ENCODE measurements at regions not wholly inside any gene's neighbourhood (a gene's known extent, or its start where the extent isn't known, plus 50 kb on each side); places are given as distances from the start of the nearest gene placed in this dataset.

DNA sequence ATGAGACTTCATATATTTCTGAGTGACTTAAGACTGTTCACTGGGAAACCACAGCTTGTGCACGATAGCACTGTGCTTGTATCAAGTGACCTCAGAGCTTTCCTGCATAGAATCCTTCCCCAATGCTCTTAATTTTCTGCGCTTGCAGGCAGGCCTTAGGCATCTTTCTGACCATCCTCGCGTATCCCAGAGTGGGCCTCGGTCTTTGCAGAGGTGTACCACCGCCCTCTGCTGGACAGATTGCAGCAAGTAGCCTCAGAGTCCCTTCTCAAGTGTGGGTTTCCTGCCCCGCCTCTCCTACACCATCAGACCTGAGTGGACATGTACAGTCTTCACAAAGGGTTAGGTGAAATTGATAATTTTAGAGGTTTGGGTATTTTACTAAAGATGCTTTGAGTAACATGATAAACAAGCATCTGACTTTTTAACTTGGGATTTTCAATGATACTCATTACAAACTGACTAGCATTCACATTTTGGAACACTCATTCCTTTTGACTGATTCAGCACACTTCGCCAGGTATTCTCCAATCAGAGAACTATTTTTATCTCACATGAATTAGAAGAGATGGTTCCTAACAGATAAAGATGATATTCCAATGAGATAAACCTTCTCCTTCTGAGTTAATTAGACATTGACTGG lies 246.5 kb upstream of the USP25 start:
- DNase-seq (ENCODE audit: low spot score): peak; percentile 80

DNA sequence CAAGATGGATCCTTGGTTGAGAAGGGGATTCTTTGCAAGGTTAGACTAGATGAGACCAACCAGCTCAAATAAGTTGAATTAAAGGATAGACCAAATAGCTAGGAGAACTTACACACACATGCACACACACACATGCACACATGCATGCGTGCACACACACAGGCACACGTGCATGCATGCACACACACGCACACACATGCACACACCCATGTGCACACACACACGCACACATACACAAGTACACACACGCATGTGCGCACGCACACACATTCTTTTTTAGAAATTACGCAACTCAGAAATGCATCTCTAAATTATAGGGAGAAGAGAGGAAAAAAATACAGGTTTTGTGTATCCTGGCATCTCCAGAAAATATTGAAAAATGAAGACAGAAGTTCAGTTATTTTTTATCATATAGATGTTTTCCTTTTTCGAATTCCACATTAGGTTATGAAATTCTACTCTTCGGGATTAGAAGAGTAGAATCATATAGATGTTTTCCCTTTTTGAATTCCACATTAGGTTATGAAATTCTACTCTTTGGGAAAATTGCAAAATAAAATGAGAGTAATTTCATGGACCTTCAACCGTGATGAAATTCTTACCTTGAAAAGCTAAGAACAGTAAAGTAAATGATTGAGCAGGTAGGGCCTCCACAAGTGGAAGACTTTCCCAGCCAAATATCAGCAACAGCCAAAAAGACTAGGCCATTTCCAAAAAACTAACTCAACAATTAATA lies 243.2 kb upstream of the USP25 start:
- no peak for DNase-seq (ENCODE audit: low spot score)

DNA sequence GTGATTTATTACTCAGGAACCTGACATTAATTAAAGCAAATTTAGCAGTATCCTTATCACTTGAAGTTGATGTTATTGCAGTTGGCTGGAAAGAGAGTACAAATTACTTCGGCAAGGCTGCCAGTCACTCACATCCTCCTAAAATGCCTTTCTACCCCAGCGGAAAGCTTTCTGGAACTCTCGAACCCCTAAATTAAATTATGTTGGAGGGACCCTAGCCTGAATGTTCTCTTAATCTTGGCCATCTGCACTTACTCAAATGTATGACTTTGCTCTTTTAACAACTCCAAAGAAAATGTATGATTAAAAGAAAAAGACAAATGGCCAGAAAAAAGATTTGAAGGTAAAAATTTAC lies 242.6 kb upstream of the USP25 start:
- no peak for DNase-seq (ENCODE audit: low spot score)

DNA sequence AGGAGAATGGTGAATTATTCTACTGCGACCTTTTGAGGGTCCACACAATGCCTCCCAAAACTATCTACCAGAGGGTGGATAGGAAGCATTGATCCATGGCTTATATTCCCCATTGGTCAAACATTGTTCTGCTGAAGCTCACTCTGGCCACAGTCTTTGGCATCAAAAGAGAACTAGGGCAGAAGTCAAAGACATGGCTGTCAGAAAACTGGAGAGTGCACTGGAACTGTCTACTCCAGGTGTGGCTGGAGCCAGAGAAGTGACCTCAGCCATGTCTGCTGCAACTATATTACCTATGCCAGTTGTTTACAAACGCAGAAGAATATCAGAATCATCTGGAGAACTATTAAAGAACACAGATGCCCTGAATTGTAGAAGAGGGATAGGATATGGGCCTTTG lies 238.7 kb upstream of the USP25 start:
- DNase-seq (ENCODE audit: low spot score): no peak

DNA sequence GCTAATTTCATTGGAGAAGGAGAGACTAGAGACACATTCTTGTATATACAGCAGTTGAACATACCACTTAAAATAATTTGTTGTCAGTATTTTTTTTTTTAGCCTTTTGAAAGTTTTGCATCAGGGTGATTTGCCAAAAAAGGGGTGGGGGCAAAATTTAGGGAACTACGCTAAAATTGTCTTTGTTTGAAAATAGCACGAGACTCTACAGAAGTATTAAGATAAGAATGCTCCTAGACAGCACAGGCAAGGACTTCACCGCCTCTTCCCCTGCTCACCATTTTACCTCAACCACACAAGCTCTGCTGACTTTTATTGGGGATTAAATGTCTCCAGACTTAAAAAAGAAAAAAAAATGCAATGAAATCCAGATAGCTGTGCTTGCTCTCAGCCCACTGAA lies 236.1 kb upstream of the USP25 start:
- no peak for DNase-seq (ENCODE audit: low spot score)

DNA sequence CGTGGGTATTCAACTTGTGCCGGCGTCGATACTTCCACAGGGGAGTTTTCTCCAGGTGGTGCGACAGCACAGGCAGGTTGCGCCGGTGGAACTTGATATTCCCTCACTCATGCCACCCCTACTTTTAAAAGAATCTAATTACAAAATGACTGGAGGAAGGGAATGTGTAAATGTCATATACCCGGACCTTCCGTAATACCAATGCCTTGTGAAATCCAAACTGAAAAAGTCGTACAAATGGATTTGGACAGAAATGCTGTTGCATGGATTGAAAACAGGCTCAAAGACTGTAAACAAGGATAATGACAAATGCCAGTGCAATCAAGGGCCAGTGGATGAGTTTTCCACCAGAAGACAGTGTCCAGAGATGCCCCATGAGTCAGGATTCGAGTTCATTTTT lies 235.3 kb upstream of the USP25 start:
- DNase-seq (ENCODE audit: low spot score): no peak

DNA sequence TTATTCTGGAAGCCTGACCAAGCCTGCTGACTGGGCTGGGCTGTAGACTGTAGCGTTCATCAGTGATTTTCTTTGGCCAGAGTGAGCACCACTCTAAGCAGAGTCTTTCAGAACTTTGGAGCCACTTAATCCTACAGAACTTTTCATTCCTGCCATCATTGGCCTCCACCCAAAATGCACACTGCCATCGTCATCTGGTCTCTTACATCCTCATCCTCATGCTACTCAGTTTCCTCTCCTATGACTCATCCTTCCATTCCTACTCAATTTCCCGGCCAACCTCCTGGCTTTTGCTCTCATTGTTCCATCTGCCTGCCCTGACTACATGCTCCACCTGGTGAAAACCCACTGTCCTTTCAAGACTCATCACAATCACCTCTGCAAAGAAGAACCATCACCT lies 233.8 kb upstream of the USP25 start:
- no peak for DNase-seq (ENCODE audit: low spot score)

DNA sequence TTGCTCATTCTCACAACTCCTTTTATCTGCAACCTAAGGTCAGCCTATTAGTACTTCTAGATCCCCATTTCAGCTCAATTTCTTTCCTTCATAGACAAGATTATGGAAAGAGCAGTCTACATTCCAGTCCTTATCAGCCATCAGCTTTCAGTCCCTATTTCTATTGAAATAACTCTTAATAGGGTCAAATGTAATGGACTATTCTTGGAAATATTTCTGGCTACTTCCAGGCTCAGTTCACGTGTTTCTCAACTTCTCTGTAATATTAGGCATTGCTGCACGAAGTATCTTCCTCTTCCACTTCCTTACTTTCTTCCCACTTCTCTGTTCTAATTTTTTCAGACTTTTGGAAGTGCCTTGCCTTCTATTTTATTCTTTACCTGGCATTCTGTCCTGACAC lies 232.9 kb upstream of the USP25 start:
- DNase-seq (ENCODE audit: low spot score): no peak

DNA sequence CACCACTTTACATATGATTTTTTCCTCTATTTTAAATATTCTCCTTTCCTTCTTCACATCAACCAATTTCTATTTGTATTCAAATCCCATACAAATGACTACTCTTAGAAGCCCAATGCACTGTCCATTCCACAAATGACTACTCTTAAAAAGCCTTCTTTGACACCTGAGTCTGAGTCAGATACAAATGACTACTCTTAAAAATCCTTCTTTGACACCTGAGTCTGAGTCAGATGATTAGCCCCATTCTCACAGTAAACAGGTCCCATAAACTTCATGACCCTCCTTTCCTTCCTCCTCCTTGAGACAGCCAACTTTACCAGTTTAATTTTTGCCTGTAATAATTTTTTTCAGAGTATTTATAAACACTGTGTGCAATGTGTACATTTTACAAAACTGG lies 231.3 kb upstream of the USP25 start:
- no peak for DNase-seq (ENCODE audit: low spot score)

DNA sequence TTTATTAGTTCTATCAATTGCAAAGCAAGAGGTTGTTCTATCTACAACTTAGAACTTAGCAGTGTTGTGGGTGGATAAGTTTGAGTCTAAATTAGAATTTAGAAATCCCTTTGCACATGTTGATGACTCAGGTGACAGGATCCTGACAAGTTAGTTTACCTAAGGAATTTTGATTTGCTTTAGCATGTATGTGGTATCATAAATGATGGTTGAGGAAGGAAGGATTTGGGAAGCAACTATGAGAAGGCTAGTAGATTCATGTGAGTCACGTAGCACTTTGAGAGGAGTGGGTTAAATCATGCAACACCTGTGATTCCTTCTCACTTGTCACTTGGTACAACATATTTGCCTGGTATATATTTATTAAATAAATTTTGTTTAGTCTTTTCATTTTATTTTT lies 223.7 kb upstream of the USP25 start:
- DNase-seq (ENCODE audit: low spot score): no peak

DNA sequence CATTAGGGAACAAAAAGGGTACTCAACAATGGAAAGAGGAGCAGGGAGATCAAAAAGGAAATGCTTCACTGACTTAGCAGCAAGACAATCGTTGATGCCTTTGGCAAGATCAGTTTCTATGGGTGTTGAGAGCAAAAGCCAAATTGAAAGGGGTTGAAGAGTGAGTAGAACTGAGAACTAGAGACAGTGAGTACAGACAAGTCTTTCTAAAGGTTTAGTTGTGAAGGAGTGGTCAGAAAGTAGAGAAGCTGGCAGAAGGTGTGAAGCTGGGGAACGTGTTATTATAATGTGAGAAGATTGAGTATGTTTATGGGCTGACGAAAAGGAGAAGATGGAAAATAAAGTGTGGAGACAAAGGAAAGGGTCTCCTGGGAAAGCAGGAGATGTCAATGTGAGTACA lies 221.2 kb upstream of the USP25 start:
- no peak for DNase-seq (ENCODE audit: low spot score)

DNA sequence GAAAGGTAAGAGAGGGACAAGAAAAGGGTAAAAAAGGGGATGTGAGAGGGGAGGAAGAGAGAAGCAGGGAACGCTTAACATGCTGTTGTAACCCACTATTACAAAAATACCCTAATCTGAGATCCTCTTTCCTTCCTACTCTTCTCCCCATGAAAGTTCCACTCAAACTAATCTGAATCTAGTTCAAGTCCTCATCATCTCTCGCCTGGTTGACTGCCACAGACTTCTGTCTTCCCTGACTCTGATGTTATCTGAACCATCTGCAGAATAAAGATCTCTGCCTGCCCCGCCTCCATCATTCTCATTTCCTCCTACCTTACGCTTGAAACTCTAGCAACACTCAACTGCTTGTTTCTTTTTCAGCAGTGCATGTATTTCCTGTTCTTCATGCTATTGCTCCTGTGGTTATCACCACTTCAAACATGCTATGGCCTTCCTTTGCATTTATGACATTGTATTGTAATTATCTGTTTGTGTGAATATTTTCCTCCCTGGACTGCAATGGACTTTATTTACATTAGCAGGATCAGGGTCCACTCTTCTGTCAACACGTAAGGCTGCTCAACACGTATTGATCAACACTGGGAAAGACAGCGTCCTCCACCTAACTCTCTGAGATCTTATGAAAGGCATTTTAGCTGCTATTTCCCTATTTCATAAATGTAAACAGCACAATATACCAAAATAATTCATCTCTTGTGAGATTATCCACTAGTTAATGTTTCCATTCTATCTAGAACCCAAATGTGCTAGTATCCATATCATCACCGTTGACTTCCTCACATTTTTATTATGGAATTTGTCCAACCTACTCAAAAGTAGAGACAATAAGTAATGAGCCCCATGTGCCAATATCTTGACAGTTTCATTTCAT lies 215.5 kb upstream of the USP25 start:
- peak; percentile 48 for DNase-seq (ENCODE audit: low spot score)

DNA sequence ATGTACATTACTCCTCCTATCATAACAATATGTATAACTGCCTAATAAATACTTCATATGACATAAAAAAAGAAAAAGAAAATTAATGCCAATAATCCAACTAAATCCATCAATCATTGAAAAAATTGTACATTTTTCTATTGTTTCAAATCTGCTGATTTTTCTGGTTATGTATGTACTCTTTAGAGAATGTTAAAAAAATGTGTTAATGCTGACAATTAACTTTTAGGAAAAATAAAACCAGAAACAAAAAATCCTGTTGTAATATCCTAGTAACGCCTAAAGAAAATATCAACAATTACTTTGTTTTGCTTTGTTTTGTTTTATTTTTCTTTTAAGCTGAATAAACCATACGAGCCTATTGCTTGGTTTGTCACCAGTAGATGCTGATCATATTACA lies 213.9 kb upstream of the USP25 start:
- no peak for DNase-seq (ENCODE audit: low spot score)

DNA sequence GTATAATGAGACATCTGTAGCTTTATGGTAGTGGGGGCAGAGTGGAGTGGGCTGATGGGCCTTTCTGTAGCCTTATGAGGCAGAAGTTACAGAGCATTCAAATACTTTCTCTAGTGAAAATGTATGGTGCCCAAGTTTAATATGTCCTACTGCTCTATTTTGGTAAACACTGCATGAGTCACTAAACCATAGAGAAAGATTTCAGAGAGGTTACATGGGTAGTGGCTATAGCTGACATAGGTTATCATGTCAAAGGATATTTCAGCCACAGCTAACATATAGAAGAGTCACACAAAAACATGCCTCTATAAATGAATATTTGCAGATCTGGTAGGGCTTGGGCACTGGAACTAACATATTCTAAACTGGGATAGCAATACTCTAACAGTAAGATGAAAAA lies 212.4 kb upstream of the USP25 start:
- DNase-seq (ENCODE audit: low spot score): no peak

DNA sequence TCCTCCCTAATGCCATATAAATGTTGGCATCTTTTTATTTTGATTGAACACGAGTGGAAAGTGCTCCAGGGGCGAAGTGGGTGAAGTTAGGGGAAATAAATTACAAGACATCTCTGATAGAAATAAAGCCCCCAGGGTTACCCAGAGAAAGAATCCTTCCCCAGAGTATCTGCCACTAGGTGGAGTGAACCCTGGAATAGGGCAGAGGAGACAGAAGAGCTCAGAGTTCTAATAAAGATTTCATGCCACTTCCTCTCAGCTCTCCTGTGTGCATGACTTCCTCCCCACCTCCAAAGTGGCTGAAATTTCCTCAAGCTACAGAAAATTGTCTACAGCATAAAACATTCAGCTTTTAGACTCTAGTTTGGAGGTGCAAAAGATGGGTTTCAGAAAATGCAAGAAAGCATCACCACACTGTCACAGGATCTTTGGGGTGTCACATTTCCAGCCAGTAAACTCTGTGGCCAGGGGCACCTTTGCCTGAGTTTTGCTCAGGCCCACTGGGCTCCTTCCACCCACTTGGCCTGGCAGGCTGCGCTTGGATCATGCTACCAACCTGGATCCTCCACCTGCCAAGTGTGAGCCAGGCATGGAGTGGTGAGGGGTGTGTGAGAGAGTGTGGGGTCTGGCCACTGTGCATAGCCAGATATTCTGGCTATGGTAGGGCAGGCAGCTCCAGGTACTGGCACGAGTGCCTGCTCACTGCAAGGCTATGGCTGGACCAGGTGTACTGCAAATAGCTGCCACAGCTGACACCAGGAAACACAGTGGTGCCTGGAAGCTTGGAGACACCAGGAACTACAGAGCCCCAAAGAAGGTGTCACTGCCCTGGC lies 208.8 kb upstream of the USP25 start:
- DNase-seq (ENCODE audit: low spot score): no peak

DNA sequence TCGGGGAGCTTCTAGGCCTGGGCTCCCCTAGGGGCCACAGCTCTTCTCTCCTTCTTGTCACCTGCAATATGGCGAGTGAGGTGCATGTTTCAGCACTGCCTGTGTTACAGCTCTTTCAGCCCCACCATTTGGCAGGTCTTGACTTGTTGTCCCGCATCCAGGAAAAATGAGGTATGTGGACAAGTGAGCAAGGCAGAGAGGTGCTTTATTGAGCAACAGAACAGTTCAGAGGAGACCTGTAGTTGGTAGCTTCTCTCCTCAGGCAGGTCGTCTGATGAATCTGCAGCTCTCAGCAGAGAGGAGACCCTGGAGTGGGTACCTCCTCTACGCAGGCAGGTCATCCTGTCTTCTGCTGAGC lies 208.2 kb upstream of the USP25 start:
- no peak for DNase-seq (ENCODE audit: low spot score)

DNA sequence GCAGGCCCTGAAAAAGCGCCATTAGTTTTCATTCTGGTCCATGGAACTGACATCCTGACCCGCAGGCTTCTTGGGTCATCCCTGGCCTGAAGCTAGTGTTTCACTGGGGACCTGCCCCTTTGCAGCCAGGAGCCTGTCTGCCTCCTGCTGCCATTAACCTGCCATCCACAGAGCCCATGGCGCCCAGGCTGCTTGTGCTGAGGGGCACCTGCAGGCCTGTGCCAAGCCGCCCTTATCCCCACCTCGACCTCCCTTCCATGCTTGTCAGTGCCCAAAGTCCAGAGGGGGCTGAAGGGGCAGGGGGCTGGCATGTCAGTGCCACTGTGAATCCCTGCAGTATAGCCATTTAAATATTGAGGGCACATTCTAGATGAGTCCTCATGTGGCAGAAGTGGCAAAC lies 207.6 kb upstream of the USP25 start:
- DNase-seq (ENCODE audit: low spot score): no peak

DNA sequence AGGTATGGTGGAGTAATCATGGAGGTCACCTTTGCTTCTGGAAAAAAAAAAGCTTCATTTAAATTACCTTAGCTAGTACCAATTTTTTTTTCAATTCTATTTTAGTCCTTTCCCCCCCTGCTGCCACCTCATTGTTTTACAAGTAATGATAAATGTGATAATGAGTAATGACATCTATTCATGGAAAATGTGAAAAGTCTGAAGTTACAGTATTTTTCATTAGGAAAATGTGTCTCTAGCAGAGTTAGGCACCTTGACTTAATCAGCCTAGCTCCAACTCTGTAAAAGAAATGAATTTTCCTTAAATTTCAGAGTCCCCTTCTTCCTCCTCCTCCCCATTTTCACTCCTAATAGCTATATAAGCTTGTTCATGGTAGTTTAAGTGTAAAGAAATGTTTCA lies 204.9 kb upstream of the USP25 start:
- DNase-seq (ENCODE audit: low spot score): no peak

DNA sequence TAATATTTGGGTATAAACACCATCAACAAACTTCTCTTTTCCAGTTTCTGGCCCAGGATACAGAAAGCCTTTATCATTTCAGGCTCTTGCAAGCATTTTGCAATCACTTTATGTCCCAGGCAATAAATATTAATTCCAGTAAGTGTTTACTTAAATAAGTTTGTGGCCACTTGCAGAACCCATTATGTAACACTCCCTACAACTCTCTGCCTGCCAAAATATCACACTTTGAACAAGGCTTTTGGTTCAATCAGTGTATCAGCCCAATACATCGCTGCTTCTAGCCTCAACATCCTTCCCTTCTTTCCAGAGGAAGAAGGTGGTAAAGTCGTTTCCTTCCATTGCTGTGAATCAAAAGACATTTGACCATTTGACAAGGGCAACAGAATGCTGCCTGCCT lies 203.0 kb upstream of the USP25 start:
- no peak for DNase-seq (ENCODE audit: low spot score)

DNA sequence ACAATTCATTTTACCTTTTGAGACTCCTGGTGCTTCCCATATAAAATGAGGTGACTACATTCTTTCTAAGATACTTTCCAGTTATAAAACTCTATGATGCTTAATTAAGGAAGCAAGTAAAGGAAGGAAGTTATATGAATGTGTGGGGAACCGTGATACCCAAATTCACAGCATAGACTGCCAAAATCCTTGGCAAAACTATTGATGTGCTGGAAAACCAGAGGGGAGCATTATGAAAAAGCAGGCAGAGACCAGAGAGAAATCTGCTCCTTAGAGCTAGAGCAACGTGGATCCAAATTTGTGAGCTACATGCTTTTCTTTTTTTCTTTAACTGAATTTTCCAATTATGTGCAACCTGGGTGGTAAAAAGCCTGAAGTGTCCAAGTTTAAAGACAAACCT lies 201.4 kb upstream of the USP25 start:
- DNase-seq (ENCODE audit: low spot score): no peak

DNA sequence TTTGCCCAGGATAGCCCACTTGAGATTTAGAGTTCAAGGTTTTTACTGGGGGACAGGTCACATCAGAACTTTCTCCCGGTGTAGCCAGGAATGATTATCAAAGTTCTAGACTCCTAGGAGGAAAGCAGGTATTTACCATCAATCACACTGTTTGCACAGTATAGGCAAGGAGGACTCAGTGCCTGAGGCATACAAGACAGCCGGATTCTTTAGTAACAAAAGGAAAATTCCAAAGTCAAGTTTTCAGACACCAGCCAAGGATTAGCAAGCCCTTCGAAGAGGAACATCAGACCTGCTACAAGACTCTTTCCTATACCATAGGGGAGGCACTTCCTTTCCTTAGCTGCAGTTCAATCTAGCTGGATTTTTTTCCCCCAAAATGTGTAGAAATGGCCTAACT lies 197.8 kb upstream of the USP25 start:
- no peak for DNase-seq (ENCODE audit: low spot score)

DNA sequence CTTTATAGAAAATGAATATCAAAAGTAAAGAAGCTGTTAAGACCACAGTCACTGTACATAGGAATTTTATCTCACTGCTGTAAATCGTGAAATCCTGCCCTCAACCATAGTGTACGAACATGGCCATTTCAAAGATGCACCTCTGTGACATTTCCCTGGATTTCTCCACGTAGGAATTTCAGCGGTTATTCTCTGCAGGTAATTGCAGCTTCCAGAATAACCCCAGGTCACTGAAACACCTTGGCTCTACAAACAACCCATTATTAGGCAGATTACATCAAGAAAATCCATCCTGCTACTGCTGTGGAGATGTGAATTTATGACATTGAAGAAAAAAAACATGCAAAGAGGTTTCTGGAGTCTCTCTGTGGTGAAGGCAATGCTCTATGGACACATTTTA lies 196.2 kb upstream of the USP25 start:
- DNase-seq (ENCODE audit: low spot score): no peak
